ENCODE measurements at regions not wholly inside any gene's neighbourhood (a gene's known extent, or its start where the extent isn't known, plus 50 kb on each side); places are given as distances from the start of the nearest gene placed in this dataset.

DNA sequence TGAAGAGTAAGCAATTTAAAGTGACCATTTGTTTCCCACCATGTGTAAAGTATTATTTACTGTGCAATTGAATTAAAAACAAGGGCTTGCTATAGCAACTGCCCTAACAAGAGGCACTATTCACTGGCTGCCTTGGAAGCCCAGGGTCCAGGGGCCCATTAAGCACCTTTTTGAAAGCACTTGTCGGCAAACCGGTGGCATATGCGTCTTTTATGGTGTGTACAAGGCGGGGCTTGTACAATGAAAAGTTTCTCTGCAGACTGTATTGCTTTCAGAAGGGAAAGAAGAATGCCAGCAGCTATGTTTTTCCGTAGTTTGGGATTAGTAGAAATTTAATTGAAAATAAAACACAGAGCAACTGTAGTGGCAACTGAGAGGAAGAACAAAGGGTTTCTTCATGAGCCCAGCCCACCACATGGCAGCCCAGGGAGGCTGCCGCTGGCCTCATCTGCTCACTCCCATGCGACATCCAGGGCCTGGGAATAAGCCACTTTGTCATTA is 279.5 kb upstream of the PARD3B start:
- TF ChIP-seq, protein P1, sequence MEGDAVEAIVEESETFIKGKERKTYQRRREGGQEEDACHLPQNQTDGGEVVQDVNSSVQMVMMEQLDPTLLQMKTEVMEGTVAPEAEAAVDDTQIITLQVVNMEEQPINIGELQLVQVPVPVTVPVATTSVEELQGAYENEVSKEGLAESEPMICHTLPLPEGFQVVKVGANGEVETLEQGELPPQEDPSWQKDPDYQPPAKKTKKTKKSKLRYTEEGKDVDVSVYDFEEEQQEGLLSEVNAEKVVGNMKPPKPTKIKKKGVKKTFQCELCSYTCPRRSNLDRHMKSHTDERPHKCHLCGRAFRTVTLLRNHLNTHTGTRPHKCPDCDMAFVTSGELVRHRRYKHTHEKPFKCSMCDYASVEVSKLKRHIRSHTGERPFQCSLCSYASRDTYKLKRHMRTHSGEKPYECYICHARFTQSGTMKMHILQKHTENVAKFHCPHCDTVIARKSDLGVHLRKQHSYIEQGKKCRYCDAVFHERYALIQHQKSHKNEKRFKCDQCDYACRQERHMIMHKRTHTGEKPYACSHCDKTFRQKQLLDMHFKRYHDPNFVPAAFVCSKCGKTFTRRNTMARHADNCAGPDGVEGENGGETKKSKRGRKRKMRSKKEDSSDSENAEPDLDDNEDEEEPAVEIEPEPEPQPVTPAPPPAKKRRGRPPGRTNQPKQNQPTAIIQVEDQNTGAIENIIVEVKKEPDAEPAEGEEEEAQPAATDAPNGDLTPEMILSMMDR (IDR thresholded peaks at IDR 0.05) = no peak
- no peak for TF ChIP-seq EP300 (IDR thresholded peaks at IDR 0.05)
- no peak for TF ChIP-seq POLR2A (IDR thresholded peaks at IDR 0.05; ENCODE audit: low read depth)
- no peak for TF ChIP-seq POLR2AphosphoS5 (IDR thresholded peaks at IDR 0.05)

All from esophagus muscularis mucosa (tissue), 4 donors.